NCI-H446 (cell line): ENCODE measurements at regions not wholly inside any gene's neighbourhood (a gene's known extent, or its start where the extent isn't known, plus 50 kb on each side); places are given as distances from the start of the nearest gene placed in this dataset.

ENCODE experiments used
- DNase-seq, 2 experiments: peaks; one replicate each; lab custom pipeline; 2025; lab: John Stamatoyannopoulos, UW

DNA sequence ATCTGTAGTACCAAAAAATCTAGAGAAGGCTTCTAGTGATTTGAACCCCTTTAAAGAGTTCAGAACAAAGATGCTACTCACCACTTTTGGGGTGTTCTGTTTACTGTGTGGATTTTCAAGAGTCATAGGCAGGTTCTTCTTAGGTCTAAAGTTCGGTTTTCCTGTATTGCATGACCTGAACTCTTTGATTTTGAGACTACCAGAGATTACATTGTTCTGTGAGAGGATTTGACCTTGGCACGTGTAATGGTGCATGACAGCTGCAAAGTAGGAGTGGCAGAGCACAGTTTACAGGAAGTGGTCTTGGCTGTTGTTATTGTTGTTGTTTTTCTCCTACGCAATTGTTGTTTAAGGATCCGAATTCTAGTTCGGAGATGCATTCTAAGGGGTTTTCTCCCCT is 592.7 kb downstream of the EPHA7 start:
- DNase-seq: no peak

DNA sequence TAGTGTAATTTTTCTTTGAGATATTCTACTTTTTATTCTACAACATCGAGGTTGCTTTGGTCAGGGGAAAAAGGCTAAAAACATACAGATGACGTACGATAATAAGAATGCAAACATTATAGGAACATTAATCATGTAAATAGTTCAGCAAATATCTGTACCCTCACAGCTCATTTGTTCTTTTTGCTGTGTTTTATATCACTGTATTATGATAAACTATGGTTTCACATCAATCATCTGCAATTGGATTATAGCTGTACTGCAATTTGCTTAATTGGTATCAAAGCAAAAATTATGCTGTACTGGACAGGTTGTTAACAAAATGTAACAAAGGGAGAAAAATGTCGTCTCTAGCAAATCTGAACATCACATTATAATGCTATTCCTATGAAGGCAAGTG is 597.1 kb downstream of the EPHA7 start:
- DNase-seq: no peak

DNA sequence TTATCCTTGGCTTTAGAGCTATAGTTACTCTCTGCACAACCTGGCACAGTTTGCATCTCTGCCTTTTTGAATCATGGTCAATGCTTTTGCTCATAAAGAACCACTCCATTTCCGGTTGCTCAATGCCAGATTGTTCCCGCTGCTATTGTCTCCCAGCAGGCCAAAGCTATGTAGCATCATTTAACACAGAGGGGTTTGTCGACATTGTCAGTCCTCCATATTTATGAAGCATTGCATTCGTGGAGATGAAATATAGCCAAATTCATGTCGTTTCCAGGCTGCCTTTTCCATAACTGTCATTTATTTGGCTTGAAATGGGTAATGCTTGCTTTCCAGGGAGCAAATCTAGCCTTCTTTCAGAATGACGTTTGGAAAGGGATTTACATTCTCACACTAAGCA is 598.8 kb downstream of the EPHA7 start:
- DNase-seq: no peak

DNA sequence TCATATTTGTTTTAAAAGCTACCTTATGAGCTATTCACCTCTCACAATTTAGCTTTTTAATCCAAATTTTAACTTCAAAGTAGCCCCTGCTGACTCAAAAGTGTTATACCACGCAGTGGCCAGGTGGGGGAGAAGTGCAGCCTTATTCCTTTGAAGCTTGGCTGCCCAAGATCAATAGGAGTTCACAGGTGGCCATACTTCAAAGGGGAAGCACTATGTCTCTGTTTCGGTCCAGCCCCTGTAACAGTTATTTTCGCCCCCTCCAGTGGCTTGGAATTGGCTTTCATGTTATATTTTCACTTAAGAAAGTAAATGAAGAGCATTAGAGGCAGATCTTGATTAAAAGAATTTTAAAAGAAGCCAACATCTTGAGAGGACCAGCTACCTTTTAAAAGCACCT is 608.4 kb downstream of the EPHA7 start:
- DNase-seq: peak; percentile 50 to 65

DNA sequence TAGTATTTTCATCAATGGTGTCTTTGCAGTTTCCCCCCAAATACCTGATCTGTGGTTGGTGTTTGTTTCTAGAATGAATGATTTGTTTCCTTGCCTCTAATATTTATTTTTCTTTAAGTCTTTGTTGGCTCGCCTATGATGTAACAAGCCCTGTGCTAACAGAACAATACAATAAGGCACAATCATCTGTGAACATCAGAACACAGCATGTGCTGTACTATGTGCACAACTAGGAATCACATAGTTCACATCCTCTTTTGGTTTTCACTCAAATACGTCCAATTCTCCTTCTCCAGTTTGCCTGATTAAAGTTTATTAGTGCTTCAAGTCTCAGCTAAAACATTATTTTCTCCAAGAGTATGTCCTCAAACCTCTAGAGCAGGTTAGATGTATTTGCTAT is 613.1 kb downstream of the EPHA7 start:
- DNase-seq: no peak

DNA sequence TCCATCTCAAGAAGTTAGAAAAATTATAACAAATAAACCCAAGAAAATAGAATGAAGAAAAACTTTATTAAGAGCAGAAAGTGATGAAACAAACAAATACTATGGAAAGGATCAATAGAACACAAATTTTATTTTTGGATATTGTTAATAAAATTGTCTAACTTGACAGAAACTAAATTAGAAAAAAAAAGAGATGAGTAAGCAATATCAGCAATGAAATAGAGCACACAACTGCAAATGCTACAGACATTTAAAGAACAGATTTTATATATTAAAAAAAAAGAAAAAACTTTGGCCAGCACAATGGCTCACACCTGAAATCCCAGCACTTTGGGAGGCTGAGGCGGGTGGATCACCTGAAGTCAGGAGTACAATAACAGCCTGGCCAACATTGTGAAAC is 628.0 kb downstream of the EPHA7 start:
- DNase-seq: no peak

DNA sequence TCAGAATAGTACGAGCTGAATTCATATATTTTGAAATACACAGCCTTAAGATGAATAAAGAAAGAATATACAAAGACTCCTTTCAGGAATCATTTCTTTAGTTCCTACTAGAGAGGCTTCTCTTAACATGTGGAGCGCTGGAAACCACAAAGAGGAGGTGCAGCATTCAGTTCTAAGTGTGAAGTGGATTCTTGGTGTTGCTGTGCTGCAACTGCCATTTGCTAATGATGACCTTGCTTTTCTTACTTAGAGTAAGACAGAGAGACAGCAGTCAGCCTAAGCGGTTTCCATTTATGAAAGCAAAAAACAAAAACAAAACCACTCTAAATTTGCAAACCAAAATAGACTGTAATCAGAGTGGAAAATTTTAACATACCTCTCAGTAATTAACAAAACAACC is 629.0 kb downstream of the EPHA7 start:
- DNase-seq: no peak

DNA sequence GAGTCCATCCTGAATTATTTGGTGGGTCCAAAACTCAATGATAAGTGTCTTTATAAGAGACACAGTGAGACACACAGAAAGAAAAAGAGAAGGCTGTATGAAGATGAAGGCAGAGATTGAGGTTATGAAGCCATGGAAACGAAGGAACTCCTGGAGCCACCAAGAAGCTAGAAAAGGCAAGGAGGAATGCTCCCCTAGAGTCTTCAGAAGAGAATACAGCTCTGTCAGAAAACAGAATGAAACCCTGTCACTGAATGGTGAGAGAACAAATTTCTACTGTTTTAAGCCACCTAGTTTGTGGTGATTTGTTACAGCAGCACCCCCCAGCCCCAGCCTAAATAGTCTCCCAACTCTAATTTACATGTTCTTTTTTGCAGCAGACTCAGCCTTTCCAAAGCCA is 635.1 kb downstream of the EPHA7 start:
- DNase-seq: no peak

DNA sequence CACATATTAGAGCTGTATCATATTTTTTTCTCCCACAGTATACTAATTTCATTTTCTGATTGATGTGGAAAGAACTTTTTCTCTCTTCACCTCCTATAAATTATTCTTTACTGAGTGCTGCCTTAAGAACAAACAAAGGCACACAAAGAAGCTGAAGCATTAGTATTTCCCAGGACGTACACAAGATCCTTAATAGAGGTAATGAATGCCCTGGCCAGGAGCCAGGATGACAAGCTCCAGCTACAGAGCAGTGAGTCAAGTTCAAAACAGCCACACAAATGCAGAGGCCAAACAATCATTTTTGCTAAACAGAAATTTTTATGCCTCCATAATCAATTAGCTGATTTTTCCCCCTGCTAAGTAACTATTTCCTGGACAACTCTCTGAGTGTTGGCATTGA is 639.6 kb downstream of the EPHA7 start:
- peak; percentile 42 to 76 for DNase-seq

DNA sequence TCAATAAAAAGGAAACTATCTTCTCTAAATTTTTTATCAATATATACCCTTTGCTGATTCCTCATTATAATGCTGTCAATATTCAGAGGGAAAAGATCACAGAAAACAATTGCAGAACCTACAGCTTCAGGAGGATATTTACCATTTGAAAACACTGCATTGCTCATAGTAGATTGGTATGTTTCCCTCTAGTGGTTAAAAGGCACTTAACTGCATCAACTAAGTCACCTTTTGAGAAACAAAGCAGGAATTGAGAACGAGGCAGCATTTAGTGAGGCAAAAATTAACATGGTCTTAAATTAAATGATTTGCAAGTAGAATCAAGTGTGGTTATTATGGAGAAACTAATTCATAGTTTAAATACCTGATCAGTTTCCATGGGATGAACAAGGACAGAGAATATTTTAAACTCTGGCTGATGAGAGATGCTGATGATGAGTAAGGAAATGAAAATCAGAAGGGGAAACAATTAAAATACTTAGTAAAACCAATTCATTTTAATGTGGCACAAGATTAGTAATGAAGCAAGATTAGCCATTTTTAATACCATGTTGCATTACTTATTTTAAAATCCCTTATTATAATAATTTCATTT is 642.1 kb downstream of the EPHA7 start:
- peak; percentile 12 to 48 for DNase-seq

DNA sequence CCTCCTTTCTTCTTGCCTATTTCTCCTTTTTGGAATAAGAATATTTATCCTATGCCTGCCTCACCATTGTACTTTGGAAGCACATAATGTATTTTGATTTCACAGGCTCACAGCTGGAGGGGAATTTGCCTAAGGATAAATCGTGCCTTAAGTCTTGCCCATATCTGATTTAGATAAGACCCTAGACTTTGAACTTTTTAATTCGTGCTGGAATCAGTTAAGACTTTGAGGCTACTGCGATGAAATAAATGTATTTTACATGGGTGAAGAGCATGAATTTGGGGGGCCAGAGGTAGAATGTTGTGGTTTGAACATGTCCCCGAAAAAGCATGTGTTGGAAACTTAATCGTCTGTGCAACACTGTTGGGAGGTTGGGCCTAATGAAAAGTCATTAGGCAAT is 648.8 kb downstream of the EPHA7 start:
- no peak for DNase-seq

DNA sequence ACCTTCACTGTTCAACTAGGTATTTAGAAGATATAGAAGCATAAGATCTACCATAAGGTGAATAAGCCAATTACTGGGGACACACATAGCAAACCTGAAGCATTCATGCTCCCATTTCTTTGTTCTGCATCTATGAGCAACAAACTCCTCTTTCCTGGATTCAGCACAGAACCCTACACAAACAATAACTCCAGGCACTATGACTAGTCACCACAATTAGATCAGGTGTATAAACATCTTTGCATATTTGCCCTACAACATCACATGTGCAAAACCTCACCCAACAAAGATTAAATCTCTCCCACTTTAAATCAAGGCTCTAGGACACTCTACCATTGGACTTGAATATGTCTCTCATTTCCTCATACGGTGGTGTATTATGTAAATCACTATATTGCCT is 652.3 kb downstream of the EPHA7 start:
- no peak for DNase-seq

DNA sequence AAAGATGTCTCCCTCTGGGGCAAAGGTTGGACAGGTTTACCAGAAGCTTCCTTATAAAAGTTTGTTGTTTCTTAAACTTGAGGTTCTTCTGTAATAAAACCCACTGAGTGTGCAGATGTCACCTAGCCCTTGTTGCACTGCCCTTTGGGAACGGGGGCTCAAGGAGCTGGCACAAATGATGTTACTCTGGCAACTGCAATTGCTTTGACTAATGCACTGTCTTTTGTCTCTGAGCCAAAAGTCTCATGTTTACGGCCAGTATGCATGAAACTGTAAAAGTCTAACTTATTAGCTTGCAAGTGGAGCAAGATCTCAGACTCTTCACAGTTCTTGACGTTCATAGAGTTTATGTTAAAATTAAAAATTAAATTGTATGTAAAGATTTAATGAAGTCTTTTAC is 655.7 kb downstream of the EPHA7 start:
- DNase-seq: peak; percentile 43 to 75

DNA sequence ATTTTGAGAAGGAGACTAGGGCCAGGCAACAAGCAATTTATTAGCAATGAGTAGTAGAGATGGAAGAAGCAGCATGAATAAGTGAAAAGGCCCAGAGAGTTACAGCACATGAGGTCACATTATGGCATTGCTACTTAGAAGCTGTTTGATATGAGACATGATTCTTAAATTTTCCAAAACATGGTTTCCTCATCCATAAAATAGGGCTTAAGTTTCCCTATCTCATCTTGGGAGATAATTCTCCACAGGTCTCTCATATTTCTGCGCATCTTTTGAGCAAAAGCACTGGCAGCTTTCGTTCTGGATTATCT is 656.1 kb downstream of the EPHA7 start:
- DNase-seq: no peak

DNA sequence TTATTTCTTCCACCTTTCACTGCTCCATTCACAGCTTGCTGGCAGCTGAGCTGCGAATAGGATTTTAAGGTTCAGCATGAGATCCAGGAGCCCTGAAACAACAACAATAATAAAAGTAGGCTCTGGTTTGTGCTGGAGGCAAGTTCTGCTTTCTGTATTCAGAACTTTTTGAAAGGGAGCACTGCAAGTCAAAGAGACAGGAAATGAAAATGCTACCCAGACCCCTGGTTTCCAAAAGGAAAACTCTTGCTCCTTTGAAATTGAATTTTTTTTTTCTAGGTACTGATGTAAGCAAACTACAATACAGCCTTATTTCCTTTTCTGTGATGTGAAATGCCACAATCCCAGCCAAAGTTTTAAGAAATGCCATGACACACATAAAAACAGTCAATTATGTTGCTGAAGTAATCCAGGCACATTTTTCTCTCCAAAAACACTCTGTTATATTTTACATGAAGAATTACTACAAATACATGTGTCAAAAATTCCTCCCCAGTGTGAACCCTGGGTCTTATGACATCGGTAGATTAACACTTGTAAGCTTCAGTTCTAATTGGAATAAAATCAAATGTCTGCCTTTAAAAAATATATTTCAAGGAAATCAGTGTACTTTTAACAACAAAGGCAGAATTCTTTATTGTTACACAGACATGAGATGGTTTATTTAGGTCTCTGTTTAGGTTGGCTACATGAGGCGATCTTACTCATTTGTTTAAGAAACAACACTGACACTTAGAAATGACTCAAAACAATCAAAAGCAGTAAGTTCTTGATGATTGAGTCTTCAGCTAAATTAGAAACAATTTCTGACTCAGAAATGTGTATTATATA is 656.7 kb downstream of the EPHA7 start:
- DNase-seq: no peak

DNA sequence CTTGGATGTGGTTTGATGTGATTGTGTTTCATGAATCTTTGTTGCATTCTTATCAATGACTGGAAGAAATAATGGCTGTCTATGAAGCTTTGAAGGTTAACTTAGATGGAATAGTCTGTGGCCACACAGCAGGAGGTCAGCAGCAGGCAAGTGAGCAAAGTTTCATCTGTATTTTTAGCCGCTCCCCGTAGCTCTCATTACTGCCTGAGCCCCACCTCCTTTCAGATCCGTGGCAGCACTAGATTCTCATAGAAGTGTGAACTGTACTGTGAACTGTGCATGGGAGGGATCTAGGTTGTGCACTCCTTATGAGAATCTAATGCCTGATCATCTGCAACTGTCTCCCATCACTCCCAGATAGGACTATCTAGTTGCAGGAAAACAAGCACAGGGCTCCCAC is 660.2 kb downstream of the EPHA7 start:
- no peak for DNase-seq

DNA sequence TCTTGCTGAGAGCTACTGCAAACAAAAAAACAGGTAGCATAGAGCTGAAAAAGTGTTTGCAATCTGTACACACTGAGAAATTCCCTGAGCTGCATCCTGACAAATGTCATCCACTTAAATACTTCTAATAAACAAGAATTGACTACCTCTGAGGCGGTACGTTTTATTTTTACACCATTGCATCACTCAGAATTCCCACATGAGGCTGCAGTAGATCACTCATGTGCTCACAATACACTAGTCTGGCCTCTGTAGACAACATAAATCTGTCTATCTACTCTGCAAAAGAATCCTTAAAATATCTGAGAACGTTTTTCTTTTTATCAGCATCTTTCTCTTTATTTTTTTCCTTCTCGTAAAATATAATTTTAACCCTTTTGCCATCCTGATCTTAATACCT is 661.4 kb downstream of the EPHA7 start:
- DNase-seq: no peak

DNA sequence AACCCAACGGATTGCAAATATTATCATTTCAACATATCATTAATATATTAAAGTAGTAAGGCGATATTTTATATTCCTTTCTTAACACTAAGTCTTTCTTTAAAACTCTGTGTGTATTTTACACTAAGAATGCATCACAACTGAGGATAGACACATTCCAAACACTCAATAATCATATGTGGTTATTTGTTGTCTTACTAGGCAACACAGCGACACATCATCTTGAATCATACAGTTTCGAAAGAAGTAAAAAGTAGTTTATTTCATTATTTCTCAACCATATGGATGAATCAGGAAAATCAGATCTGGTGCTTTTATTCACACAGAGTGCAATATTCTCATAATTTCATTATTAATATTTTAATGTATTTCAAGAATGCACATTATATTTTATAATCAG is 662.4 kb downstream of the EPHA7 start:
- DNase-seq: no peak

DNA sequence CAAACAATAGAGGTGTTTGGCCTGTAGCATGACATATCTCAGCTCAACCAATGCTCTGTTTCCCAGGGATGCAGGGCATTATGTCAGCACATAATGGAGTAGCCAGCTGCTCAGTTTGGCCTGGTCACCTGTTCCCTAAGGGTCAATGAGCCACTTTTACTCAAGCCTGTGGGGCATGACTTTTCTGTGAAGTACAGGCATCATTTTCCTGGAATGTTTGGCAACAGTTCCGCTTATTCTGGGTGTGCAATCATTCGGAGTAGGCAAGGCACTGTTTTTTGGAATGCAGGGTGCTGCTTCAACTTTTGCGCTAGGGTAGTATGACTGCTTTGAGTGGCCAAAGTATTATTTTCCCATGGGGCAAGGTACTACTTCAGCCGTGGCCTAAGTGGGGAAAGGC is 665.4 kb downstream of the EPHA7 start:
- no peak for DNase-seq

DNA sequence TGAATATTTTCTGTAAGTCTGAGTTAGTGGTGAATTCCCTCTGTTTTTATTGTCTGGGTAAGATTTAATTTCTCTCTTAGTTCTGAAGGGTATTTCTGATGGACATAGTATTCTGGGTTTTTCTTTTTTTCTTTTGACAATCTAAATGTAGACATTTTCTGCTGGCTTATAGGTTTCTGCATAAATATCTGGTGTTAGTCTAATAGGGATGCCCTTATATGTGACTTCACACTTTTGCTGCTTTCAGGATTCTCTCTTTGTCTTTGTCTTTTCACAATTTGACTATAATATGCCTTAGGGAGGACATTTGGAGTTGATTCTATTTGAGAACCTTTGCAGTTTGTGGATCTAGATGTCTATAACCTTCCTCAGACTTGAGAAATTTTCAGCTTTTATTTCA is 667.2 kb downstream of the EPHA7 start:
- no peak for DNase-seq

DNA sequence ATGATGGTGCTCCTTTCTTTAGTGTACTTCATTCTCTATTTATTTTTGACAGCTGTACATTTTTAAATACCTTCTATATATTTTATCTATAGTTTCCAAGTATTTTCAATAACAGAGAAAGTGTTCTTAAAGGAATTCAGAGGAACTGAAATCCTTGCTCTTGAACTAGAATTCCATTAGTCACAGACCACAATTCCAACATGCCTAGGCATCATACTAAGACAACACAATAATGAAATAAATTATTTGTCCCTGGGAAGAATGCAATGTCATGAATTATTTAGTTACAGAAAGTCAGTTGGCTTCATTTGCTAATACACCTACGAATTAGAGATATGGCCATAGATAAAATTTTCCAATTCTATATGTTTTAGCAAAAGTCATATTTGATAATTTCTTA is 671.2 kb downstream of the EPHA7 start:
- DNase-seq: no peak

DNA sequence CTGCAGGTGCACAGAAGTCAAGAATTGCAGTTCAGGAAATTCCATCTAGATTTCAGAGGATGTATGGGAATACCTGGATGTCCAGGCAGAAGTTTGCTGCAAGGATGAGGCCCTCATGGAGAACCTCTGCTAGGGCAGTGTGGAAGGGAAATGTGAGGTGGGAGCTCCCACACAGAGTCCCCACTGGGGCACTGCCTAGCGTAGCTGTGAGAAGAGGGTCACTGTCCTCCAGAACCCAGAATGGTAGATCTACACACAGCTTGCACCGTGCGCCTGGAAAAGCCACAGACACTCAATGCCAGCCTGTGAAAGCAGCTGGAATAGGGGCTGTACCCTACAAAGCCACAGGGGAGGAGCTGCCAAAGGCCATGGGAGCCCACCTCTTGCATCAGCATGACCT is 681.4 kb downstream of the EPHA7 start:
- no peak for DNase-seq

DNA sequence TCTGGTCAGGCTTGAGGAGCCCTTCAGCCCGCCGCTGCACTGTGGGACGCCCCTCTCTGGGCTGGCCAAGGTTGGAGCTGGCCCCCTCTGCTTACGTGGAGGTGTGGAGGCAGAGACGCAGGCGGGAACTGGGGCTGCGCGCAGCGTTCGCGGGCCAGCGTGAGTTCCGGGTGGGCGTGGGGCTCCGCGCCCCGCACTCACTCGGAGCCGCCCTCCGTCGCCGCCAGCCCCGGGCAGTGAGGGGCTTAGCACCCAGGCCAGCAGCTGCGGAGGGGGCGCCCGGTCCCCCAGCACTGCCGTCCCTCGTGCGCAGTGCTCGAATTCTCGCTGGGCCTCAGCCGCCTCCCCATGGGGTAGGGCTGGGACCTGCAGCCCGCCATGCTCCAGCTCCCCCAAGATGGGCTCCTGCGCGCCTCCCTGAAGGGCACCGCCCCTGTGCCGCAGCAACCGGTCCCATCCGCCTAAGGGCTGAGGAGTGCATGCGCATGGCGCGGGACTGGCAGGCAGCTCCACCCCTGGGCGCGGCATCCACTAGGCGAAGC is 695.9 kb downstream of the EPHA7 start:
- DNase-seq: no peak

DNA sequence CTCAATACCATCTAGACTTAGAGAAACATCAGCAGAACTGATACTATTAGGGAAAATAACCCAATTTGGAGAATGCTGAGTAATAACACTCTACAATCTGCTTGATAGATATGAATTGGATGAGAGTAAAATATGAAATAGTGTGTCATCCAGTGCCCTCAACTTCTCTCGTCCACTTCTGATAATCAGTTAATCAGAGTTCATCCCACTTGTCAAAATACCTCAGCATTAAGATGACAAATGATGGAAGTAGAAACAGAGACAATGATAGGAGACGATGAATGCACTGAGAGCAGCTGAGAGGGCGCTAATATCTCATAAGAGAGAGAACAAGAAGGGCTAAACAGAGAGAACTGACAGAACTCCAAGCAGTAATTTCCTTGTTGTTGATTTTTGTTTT is 699.6 kb downstream of the EPHA7 start:
- DNase-seq: no peak
